LNCaP clone FGC (cell line): ENCODE measurements at regions not wholly inside any gene's neighbourhood (a gene's known extent, or its start where the extent isn't known, plus 50 kb on each side); places are given as distances from the start of the nearest gene placed in this dataset.

Source experiments
- DNase-seq: peaks from one replicate; pipeline ENCODE4 v3.0.0-alpha.2; 2011; ENCODE audit warnings: low read depth
- H3K4me3 ChIP-seq: 2 replicates; pipeline ENCODE4 v1.5.1; 2011; ENCODE audit warnings: mild to moderate bottlenecking, low read depth, low read length, control low read depth
- TF ChIP-seq, protein P1 (sequence below): IDR thresholded peaks from 2 replicates; pipeline ENCODE4 v1.5.1; 2012; ENCODE audit warnings: mild to moderate bottlenecking; ENCODE audit not compliant: control insufficient read depth, insufficient read depth; ENCODE audit errors: extremely low read depth

DNA sequence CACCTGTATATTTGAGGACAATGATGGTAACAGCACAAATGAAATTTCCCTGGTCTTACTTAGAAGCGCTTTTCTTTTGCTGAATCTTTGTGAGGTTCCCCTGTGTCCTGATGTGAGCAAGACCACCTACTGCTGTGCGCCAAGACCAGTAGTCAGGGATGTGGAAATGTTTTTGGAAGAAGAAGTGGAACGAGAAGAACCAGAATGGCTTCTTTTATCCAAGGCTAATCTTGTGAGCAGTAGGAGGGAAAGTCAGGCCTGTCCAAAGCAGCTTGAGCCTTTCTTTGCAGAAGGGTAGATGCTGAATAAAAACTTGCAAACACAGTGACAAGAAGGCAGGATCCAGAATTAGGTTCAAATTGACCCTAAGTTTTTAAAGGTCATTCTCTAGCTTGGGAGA is 223.0 kb downstream of the FAT3 start:
- TF ChIP-seq, protein P1, sequence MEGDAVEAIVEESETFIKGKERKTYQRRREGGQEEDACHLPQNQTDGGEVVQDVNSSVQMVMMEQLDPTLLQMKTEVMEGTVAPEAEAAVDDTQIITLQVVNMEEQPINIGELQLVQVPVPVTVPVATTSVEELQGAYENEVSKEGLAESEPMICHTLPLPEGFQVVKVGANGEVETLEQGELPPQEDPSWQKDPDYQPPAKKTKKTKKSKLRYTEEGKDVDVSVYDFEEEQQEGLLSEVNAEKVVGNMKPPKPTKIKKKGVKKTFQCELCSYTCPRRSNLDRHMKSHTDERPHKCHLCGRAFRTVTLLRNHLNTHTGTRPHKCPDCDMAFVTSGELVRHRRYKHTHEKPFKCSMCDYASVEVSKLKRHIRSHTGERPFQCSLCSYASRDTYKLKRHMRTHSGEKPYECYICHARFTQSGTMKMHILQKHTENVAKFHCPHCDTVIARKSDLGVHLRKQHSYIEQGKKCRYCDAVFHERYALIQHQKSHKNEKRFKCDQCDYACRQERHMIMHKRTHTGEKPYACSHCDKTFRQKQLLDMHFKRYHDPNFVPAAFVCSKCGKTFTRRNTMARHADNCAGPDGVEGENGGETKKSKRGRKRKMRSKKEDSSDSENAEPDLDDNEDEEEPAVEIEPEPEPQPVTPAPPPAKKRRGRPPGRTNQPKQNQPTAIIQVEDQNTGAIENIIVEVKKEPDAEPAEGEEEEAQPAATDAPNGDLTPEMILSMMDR = no peak
- DNase-seq = no peak
- H3K4me3 ChIP-seq = no peak overlapping the region

- no peak overlapping the region for H3K4me3 ChIP-seq
- TF ChIP-seq, protein P1 = no peak
Observed at GRCh38 chr11:92449222-92449621, 224.6 kb downstream of the FAT3 start.

GRCh38 chr11:92449780-92450179 is 225.2 kb downstream of the FAT3 start:
- DNase-seq = no peak
- TF ChIP-seq, protein P1 = no peak
- no peak overlapping the region for H3K4me3 ChIP-seq

More at GRCh38 chr11:92449222-92449621, 224.6 kb downstream of the FAT3 start:
- no peak for DNase-seq

GRCh38 chr11:92451063-92451462 is 226.4 kb downstream of the FAT3 start:
- TF ChIP-seq, protein P1 = no peak
- DNase-seq = no peak
- no peak overlapping the region for H3K4me3 ChIP-seq

DNA sequence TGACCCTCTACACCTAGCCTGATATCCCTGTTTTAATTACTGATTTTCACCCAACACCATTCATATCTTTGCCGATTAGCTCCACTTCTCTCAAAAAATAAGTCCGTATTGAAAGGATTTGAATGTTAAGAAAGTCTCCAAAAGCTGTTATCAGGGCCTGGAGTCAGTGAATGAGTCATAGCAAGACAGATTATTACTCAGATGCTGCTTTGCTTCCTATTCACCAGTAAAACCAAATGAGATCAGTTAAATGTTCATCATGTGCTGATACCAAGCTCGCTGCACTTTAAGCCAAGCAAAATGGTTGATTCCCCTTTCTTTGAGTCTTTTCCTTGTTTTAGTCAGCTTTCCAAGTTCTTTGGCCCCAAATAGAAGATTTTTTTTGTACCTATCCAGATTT is 228.4 kb downstream of the FAT3 start:
- no peak overlapping the region for H3K4me3 ChIP-seq
- no peak for DNase-seq
- TF ChIP-seq, protein P1 = no peak

GRCh38 chr11:92455210-92455790 is 230.7 kb downstream of the FAT3 start:
- TF ChIP-seq, protein P1 = no peak
- DNase-seq = no peak
- no peak overlapping the region for H3K4me3 ChIP-seq

- TF ChIP-seq, protein P1 = no peak
- no peak for DNase-seq
- H3K4me3 ChIP-seq = no peak overlapping the region
Observed at GRCh38 chr11:92457250-92457649, 232.6 kb downstream of the FAT3 start.
